Esophagus mucosa (tissue), 1 donor: ENCODE measurements at regions not wholly inside any gene's neighbourhood (a gene's known extent, or its start where the extent isn't known, plus 50 kb on each side); places are given as distances from the start of the nearest gene placed in this dataset.
A peak's percentile ranks its signal among the peaks of the same experiment; 100 is the strongest.

Experiments
- ATAC-seq: fragments of 200-7000 bp; cut with Tn5 transposase; one replicate; pipeline ENCODE4 v1.9.1; 2020
- donor health status: DM: yes; HTN: yes; CAD: no.

DNA sequence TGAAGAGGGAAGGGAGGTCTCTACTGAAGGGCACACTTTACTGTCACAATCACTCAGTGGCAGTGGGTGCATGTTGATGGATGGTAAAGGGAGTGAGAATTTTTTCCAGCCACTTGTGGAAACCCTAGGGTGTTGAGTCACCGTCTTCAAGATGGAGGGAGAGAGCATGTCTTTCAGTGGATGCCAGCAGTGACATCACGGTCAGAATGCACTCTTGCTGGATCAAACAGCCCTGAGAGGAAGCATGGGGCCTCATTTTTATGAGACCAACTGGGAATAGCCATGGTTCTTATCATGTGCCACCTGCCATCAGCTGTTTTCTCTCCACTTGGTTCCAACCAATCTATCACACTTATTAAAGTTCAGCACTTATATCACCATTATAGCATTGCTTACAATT lies 182.5 kb downstream of the KCNRG start:
- ATAC-seq: no peak

DNA sequence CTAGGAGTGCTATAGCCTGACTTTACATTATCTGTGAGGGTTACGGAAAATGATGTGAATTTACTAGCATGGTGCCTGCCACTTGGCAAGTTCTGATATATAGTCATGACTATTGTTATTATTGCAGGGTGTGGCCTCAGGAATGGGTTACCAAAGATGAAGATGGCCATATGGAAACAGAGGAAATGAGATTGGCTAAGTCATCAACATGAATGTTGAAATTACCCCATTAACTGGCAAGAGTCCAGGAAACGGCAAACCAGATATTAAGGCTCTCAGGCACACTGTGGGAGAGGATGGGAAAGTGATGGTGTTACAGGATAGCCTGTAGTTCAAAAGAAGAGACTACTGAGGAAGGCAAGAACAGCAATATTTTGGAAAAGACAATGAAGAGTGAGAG lies 183.3 kb downstream of the KCNRG start:
- no peak for ATAC-seq

DNA sequence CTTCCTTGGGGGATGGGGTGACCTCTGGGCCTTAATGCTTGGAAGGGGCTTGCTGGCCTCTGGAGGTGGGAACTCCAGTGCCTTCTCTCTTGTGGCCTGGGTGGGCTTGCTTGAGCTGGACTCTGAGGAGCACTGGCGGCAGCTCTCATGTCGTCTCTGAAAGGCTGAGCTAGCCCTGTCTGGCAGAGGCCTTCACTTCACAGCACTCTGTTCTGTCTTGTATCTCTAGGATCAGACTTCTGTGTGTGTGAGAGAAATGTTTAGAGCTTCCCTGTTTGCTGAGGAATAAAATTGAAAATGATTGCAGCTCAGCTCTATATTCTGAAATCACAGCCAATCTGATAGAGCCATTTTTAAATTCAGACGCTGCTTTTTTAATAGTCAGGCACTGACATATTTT lies 185.3 kb downstream of the KCNRG start:
- no peak for ATAC-seq

DNA sequence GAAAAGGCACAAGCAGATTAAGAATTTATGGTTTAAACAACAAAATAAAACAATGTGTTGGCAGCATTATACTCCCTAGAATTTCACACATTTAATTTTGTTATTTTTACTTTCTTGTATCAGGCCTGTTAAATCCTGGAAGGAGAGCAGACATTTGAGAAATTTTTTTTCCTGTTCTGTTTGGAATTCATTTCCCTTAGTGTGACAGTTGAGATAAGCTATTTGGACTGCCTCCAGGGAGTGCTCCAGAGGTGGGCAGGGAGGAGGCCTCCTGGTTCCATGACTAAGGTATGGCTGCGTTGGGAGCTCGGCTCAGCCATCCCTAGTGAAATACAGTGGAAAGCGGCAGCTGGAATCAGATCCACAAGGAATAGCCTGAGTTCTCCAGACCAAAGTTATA lies 185.7 kb downstream of the KCNRG start:
- no peak for ATAC-seq

DNA sequence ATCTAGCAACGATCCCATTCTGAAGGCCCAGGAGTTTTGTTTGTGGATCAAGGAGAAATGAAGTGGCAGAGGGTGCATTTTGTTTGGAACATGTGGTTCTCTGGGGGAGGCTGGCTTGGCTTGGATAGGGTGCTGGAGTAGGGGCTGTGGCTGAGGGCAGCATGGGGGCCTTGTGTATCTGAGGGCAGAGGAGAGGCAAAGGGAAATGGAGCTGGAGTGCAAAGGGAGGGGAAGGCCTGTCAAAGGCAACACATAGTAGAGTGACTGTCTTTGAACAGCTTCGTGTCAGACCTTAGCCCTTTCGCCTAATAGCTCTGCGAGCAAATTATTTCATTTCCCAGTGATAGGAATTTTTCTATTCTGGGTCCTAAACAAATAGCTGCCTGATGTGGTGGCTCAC lies 187.2 kb downstream of the KCNRG start:
- no peak for ATAC-seq

DNA sequence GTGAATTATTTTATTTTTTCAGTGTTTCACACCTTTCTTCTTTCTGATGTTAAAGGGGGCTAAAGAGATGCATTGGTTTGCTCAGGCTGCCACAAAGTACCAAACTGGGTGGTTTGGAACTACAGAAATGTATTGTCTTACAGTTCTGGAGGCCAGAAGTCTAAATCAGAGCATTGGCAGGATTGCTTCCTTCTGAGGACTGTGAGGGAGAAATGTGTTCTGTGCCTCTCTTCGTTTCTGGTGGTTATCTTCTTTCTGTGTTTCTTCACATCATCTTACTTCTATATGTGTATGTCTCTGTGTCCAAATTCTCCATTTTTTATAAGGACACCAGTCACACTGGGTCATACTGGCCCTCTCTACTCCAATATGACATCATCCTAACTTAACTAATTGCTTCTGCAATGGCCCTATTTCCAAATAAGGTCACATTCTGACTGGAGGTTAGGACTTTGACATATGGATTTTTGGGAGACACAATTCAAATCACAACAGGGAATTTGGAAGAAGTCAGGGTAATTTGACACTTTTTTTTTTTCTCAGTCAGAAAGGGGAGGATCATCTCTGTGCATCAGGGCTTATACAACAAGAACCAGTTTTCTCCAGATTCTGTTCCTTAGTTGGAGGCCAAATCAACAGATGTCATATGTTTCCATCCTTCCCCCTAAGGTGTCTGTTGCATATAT lies 188.2 kb downstream of the KCNRG start:
- ATAC-seq: no peak

DNA sequence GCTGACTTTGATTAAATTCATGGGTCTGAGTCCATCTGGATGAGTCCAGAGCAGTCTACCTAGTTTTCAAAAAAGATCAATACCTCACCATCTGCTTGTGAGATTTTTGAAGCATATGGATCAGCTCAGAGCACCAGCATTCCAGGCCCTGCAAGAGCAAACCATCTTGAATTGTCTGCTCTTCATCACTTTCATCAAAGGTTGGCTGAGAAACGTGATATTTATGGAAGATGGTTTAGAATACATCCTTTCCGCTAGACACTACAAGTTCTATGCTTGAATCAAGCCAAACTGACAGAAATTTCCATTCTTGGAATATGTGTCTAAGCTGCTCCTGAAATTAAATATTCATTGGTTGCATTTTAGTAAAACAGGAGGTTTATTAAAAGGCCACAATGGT lies 190.3 kb downstream of the KCNRG start:
- ATAC-seq: no peak

DNA sequence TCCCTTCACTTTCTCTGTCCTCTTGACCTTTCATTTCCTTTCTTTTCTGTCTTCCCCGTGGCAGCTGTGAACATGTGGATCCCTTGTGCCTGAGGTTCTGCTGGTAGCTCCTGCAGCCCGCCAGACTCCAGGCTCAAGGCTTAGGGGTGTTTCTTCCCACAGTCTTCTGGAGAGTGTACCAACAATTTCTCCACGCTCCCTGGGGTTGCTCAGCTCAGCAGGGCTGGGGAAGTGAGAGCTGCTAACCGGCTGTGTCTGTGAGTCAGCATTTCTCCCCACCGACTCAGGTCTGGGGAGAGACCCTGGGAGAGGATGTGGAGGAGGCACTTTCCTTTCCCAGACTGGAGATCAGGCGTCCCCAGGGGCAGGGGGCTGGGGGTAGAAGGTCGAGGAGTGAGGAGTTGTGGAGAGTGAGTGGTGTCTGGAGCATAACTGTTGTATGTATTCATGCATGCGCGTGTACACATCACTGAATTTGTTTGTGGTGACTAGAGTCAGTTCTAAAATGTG lies 193.6 kb downstream of the KCNRG start:
- ATAC-seq: peak; percentile 59

DNA sequence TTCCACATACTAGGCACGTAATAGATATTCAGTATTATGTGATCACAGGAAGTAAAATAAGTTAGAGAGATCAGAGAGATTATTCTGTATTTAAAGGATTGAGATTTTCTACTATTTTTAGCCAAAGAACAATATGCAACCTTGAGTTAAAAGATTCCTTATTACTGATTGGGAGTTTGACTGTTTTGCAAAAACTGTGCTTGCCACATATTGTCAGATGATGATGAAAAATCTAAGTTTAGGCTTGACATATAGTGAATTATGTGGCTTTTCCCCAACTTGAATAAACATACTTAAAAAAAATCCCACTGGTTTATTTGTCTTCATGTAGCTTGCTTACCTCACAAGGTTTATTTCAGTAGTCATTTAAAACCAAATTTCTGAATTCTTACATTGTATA lies 194.4 kb downstream of the KCNRG start:
- ATAC-seq: no peak

DNA sequence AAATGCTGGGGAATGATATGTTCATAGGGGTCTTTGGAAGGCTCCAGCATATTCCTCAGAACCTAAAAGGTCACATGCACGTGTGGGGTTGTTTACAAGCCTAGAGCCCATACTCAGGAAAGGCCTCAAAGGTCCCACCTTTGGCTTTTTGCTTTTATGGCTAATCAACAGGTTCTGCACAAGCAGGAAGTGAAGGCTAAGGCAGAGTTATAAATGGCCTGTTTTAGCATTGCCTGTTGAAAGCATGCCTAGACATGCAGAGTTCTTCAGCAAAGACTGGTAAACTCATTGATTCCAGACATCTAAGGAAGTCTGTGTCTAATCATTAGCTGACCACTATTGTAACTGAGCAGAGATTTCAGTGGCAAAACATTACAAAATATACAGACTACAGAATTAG lies 198.3 kb downstream of the KCNRG start:
- peak; percentile 33 for ATAC-seq

DNA sequence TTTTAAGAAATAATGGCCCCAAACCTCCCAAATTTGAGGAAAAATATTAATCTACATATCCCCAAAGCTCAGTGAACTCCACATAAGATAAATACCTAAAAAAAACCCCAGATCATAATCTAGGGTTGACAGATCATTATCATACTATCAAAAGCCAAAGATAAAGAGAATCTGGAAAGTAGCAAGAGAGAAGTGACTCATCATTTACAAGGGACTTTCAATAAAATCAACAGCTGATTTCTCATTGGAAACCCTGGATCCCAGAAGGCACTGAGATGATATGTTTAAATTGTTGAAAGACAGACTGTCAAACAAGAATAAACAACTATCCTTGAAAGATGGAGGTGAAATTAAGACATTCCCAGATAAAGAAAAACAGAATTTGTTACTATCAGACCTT lies 199.3 kb downstream of the KCNRG start:
- ATAC-seq: no peak

DNA sequence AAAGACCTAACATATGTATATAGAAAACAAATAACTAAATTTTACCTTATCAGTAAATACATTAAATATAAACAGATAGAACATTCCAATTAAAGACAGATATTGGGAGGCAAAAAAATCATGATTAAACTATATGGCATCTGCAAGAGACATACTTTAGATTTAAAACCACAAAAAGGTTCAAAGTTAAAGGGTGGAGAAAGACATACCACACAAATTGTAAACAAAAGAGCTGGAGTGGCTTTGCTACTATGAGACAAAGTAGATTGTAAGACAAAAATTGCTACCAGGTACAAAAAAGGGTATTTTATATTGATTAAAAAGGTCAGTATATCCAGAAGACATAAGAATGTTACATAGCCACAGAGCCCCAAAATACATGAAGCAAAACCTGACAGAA lies 200.2 kb downstream of the KCNRG start:
- no peak for ATAC-seq

DNA sequence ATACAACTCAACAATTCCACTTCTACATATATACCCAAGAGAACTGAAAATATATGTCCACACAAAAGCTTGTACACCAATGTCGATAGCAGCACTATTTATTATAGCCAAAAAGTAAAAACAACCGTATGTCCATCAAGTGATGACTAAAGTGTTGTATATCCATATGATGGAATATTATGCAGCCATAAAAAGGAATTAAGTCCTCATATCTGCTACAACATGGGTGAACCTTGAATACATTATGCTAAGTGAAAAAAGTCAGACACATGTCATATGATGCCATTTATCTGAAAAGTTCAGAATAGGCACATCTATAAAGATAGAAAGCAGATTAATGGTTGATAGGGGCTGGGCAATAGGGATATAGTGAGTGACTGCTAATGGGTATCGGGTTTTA lies 204.5 kb downstream of the KCNRG start:
- ATAC-seq: no peak

DNA sequence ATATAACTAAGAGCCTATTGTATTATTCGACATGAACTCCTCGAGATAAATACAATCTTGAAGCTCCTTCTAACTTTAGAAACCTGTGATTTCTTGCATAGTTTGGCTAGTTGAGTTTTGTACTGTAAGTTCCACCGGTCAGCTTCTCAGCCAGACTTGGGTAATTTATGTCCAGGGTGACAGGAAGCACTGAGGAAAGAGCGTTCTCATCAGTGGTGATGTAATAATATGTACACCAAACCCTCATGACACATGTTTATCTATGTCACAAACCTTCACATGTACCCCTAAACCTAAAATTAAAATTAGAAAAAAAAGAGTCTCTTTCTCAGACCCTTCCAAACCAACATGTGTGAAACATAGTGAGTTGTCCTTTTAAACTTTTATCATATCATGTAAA lies 205.7 kb downstream of the KCNRG start:
- ATAC-seq: no peak

DNA sequence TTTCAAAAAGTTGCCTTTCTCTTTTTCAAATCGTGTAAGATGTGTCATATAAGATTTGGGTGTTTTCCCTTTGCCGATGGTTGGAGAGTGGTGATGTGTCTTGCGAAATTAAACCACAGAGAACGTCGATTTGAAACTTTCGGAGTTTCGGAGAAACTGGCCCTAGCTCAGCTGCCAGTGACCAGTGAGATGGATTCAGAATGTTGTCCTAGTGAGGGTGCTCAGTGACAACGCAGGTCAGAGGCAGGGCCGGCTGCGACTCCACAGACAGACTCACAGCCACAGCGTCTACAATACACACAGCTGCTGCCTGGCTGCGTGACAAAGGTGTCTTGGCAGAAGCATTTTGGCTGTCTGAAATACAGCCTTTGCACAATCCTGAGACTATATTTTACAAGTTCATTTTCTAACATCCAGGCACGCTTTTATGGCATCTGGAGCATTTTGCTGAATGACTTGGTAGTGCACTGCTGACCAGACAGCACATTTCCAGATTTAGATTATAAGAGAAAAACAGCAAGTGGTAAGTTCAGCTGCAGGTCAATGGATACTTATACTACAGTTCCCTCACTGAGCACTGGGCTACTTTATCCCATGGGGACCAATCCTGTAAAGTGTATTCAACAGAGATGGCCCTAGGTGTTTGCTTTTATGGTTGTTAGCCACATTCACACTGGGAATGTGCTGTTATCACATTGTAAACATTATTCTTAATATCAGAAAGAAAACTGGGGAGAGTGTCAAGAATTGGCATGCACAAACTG lies 207.5 kb downstream of the KCNRG start:
- ATAC-seq: peak; percentile 64

DNA sequence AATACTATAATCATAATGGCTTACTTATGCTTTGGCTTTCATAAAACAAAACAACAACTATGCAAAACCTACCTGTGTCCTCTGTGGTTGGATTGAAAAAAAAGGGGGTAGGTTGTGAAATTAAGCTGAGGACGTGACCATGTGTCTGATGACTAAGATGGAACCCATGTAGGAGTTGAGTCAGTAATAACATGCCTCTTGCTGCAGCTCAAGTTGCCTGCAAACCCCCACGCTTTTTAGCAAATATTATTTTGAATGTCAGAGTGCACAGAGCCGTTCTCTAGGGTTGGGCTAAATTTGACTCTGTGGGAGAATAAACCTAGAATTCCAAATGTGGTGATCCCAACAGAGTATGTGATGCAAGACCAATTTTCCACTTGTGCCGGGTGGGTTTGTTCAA lies 209.3 kb downstream of the KCNRG start:
- no peak for ATAC-seq

DNA sequence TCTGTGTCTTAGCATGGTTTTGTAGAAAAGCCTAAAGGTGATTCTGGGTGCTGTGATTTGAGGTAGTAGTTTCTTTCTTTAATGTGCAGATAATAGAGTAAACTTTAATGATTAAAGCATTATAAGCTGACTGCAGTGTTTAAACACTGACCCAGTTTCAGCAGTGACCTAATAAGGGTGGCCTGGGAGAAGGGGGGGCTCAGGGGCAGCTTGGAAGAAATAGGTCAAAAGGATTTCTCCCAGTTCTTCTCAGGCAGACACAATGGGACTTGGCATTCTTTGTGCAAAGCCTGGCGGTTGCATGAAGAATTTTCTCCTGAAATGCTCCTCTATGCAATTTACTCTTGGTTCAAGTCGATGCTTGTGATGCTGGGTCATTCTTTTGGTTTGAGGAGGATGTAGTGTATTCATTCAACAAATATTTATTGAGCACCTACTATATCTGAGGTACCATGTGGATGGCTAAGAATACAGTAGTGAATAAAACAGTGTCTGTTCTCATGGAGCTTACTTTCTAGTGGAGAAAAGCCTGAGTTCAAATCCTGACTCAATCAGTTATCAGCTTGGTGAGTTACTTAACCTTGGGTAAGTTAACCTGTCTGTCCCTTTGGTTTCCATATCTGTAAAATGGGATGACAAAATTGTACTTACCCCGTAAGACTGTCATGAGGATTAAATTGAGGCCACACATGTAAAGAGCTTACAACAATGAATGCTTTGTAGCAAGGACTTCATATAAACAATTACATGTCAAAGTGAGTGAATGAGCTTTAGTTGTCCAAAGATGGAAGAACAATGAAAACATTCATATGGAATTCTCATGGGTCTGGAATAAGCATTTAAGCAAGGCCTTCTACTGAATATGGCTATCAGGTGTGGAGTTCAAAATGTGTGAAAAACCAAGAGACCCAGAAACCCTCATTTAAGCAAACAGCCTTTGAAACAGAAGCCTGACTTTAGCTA lies 210.2 kb downstream of the KCNRG start:
- ATAC-seq: no peak

DNA sequence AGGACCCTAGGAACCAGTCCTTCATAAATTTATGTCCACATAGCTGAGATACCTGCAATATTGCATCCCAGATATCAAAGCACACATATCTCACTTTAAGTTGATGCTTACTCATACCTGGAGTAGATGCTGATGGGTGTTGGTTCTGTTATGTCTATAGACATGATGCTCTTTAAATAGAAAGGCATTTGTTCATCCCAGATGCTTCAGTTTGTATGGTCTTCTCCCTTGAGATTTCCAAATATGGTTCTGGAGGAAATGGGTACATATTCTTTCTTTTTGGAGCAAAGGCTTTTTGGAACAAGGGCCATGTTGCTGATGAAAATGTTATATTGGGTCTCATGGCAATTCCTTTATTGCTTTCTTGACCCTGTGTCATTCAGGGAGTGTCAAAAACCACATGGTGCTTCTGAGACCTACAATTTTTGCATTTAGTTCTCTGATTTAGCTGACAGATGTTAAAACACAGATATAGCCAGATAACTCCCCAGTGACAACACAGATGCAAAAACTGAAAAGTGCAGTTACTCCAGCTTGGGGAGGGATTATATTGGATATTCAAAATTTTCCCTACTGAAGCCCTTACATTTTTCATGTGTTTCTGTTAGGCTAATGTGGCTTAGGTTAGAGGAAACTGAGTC lies 211.4 kb downstream of the KCNRG start:
- ATAC-seq: no peak

DNA sequence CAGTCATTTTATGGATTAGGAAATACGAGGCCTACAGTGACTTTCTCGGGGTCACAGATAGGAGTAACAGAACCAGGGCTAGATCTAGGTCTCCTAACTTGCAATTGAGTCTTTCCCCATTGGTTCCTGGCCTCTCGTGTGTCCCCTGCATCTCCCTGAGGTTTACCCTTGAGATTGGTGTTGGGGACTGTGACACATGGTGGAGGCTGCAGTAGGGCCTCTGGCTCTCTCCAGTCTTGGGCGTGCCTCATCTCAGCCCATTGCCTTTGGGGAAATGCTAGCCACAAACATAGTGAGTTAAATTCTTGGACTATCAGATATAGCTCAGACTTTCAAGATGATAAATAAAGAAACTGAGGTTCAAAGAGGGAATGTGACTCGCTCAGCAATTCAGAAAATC lies 212.1 kb downstream of the KCNRG start:
- no peak for ATAC-seq

DNA sequence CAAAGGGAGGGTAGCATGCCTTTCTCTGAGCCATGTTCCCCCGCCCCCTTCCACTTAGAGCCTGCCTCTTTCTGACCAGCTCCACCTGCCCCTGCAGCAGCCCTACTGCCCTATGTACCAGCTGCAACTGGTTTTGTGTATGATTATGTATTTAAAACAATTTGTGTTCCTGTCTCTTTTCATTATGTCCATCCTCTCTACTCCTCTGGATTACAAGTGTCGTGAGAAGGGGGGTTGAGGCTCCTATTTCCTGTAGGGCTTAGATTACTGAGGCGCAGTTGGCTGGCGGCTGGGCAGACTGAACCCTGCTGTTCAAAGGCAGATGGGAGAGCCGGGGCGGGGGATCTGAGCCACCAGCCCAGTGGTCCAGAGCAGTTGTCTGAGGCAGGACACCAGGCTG lies 213.3 kb downstream of the KCNRG start:
- ATAC-seq: no peak

DNA sequence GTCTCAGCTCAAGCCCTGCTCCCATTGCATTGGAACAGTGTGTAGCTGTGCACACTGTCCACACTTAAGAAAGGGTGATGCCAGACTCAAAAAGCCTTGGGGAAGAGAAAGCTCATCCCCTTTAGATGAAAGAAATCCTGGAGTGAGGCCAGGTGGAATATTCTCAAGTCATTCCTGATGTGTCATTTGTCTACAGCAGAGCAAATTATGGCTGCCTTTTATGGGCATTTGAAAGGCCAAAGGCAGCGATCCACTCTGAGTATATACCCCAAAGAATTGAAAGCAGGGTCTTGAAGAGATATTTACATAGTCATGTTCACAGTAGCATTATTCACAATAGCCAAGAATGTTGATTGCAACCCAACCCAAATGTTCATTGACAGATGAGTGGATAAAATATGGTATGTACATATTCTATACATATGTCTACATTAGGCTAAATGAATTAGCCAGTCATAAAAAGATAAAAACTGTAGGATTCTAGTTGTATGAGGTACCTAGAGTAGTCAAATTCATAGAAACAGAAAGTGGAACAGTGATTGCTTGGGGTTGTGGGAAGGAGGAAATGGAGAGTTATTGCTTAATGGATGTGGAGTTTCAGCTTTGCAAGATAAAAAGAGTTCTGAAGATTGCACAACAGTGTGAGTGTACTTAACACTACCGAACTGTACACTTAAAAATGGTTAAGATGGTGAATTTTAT lies 214.9 kb downstream of the KCNRG start:
- peak; percentile 62 for ATAC-seq

DNA sequence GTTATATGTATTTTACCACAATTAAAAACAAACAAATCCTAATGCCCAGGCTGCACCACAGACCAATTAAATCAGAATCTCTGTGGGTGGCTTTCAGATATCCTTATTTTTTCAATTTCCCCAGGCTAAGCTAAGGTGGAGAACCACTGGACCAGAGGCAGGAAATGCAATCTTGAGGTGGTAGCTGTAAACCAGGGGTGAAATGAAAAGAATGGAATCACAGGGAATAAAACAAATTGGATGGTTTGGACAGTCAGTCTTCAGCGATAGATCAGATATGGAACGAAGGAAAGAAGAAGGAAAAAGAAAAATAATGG lies 215.4 kb downstream of the KCNRG start:
- ATAC-seq: no peak
